ENCODE measurements at regions not wholly inside any gene's neighbourhood (a gene's known extent, or its start where the extent isn't known, plus 50 kb on each side); places are given as distances from the start of the nearest gene placed in this dataset.

DNA sequence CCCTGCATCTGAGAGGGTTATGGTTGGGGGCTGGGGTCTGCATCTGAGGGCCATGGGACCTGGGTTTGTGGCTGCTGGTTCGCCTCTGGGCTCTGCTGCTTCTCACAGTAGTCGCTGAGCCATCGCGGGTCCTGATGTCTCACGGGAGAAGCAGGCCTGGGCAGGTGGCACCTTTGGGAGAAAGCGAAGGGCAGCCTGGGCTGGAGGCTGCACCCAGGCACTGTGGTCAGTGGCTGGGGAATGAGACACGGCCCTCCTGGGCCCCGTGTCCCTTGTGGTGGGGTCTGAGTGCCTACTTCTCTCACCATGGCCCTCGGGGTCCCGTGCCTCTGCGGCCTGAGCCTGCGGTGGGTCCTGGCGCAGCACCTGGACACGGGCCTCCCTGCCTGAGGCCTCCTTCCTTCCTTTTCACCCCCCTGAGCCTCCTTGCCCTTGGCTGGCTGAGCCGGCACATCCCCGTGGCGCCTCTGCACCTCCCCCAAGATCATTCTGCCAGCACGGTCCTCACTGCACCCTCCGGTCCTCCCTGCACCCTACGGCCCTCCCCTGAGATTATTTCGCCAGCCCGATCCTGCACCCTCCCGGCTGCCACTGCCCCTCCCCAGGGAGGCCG is 206.0 kb downstream of the ERMARD start:
- no peak for TF ChIP-seq CTCF (IDR thresholded peaks at IDR 0.05; ENCODE audit: extremely low read depth in 1 of 2, insufficient read depth in 1 of 2, low read depth in 1 of 2, low read length in 2 of 2)
- no peak for TF ChIP-seq EZH2 (IDR thresholded peaks at IDR 0.05; ENCODE audit: borderline replicate concordance, low read depth, low read length, severe bottlenecking)
- no peak for TF ChIP-seq POLR2A (IDR thresholded peaks at IDR 0.05; ENCODE audit: low read depth, low read length)
- TF ChIP-seq POLR2AphosphoS5 (IDR thresholded peaks at IDR 0.05; ENCODE audit: insufficient read depth, low read depth, low read length) = no peak
- no peak for TF ChIP-seq FOS (IDR thresholded peaks at IDR 0.05; ENCODE audit: borderline replicate concordance, insufficient read depth, low read length)
- no peak for TF ChIP-seq GATA2 (IDR thresholded peaks at IDR 0.05; ENCODE audit: insufficient read depth, insufficient read length, low read depth, low read length)
- TF ChIP-seq, protein P1, sequence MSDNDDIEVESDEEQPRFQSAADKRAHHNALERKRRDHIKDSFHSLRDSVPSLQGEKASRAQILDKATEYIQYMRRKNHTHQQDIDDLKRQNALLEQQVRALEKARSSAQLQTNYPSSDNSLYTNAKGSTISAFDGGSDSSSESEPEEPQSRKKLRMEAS (IDR thresholded peaks at IDR 0.05; ENCODE audit: insufficient read depth, insufficient read length) = no peak
- no peak for TF ChIP-seq MYC (IDR thresholded peaks at IDR 0.05; ENCODE audit: low read depth, low read length)
- TF ChIP-seq JUN (IDR thresholded peaks at IDR 0.05; ENCODE audit: borderline replicate concordance, insufficient read depth, insufficient read length, low read depth) = no peak
